ENCODE measurements at regions not wholly inside any gene's neighbourhood (a gene's known extent, or its start where the extent isn't known, plus 50 kb on each side); places are given as distances from the start of the nearest gene placed in this dataset.

DNA sequence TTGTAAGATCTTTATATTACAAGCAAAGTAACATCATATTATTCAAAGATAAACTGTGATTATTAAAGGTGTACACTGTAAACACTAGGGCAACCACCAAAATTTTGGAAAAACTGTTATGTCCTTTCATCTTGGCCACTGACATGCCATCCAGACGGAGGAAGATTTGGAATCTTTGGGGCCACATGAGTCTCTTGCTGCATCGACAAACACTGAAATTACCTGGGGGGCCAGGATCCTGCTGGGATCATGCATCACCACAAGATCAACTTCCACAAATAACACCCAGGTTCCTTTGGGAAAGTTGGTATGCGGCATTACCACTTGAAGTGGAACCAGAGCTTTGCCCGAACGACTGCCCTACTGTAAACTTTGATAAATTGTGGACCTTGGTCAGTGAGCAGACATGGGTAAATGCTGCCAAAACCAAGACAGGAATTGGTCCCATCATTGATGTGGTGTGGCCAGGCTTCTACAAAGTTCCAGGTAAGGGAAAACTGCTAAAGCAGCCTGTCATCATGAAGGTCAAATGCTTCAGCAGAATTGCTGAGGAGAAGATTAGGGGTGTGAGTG, 110.6 kb upstream of the UXS1 start:
- intact Hi-C loops (cut with DNase I; ENCODE audit: low total_unique reads): no loop called here

DNA sequence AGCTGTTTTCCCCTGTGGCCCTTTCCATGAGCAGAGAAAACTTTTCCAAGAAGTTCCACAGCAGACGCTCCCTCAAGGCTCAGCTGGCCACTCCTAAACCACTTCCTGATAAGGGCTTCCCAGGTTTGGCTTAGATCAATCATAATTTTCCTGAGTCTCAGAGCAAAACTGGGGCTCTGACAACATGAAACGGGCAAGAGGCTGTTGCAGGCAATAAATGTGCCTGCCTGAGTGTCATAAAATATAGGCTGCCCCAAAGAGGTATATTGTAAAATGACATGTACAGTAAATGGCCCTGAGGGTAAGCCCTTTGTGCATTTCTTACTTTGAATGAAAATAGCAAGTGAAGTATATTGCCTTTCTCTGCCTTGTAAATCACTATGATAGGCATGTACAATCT, 105.6 kb upstream of the UXS1 start:
- Histone ChIP-seq H3K4me3 (no peak overlapping the region), H3K27ac (no peak overlapping the region), H3K27me3 (no peaks in the 10 kb centered on the region), H3K4me1 (no peaks in the 10 kb centered on the region), H3K9me3 (no peaks in the 10 kb centered on the region), H3K36me3 (no peaks in the 10 kb centered on the region)
- TF ChIP-seq, protein P1, sequence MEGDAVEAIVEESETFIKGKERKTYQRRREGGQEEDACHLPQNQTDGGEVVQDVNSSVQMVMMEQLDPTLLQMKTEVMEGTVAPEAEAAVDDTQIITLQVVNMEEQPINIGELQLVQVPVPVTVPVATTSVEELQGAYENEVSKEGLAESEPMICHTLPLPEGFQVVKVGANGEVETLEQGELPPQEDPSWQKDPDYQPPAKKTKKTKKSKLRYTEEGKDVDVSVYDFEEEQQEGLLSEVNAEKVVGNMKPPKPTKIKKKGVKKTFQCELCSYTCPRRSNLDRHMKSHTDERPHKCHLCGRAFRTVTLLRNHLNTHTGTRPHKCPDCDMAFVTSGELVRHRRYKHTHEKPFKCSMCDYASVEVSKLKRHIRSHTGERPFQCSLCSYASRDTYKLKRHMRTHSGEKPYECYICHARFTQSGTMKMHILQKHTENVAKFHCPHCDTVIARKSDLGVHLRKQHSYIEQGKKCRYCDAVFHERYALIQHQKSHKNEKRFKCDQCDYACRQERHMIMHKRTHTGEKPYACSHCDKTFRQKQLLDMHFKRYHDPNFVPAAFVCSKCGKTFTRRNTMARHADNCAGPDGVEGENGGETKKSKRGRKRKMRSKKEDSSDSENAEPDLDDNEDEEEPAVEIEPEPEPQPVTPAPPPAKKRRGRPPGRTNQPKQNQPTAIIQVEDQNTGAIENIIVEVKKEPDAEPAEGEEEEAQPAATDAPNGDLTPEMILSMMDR (IDR thresholded peaks at IDR 0.05): no peak
- TF ChIP-seq POLR2AphosphoS5 (IDR thresholded peaks at IDR 0.05) (no peak), POLR2A (IDR thresholded peaks at IDR 0.05) (no peak)
- no peak for DNase-seq (ENCODE audit: low spot score in 2 of 2)
- intact Hi-C loops (cut with DNase I; ENCODE audit: low total_unique reads): no loop called here

More for the DNA sequence above, 110.6 kb upstream of the UXS1 start:
- DNase-seq (ENCODE audit: low spot score in 2 of 2): no peak
- no peak overlapping the region for H3K4me3 ChIP-seq
- no peaks in the 10 kb centered on the region for H3K36me3 ChIP-seq
- no peaks in the 10 kb centered on the region for H3K4me1 ChIP-seq
- no peaks in the 10 kb centered on the region for H3K9me3 ChIP-seq
- TF ChIP-seq POLR2AphosphoS5 (IDR thresholded peaks at IDR 0.05) (no peak), POLR2A (IDR thresholded peaks at IDR 0.05) (no peak)
- TF ChIP-seq, protein P1 (IDR thresholded peaks at IDR 0.05): no peak
- H3K27me3 ChIP-seq: no peaks in the 10 kb centered on the region
- H3K27ac ChIP-seq: no peak overlapping the region

DNA sequence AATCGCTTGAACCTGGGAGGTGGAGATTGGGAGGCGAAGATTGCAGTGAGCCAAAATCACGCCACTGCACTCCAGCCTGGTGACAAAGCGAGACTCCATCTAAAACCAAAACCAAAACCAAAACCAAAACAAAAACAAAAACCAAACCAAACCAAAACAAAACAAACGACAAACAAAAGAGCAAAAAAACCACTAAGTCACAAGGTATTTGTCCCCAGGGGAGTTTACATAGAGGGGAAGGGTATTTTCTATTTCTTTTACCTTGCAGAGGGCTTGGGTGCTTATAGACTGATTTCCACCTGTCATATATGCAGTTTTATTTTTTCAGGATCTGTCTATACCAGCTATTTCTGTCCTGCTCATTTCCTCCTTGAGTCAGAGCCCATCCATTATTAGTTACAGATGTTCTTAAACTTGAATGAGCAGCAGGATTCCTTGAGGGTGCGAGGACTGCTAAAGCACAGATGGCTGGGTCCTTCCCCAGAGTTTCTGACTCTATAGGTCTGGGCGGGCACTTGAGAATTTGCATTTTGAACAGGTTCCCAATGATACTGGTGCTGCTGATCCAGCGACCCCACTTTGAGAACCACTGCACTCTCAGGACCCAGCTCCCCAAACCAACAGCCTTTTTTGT, 102.2 kb upstream of the UXS1 start:
- DNase-seq (ENCODE audit: low spot score in 2 of 2): no peak
- H3K27ac ChIP-seq: no peak overlapping the region
- no peaks in the 10 kb centered on the region for H3K4me1 ChIP-seq
- H3K4me3 ChIP-seq: no peak overlapping the region
- TF ChIP-seq POLR2A (IDR thresholded peaks at IDR 0.05) (no peak), POLR2AphosphoS5 (IDR thresholded peaks at IDR 0.05) (no peak)
- TF ChIP-seq, protein P1 (IDR thresholded peaks at IDR 0.05): no peak
- intact Hi-C loops (cut with DNase I; ENCODE audit: low total_unique reads): no loop called here
- H3K9me3 ChIP-seq: no peaks in the 10 kb centered on the region
- H3K36me3 ChIP-seq: no peaks in the 10 kb centered on the region
- H3K27me3 ChIP-seq: no peaks in the 10 kb centered on the region

DNA sequence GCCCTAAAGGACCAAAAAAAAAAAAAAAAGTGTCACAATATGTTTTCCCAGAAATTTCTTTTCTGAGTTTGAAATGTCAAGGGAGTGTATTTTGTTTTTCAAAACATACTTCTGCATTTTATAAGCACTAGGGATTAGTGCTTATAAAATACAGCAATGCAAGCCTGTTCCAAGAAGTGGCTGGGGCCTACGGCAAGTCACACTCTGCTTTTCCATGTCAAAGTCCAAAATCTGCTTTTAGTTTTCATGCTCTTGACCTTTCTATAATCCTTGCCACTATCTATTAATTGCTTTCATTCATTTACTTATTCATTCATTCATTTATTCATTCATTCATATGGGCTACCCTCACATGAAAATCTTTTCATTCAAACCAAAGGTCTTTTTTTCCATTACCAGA, 100.1 kb upstream of the UXS1 start:
- TF ChIP-seq, protein P1 (IDR thresholded peaks at IDR 0.05): no peak
- TF ChIP-seq POLR2AphosphoS5 (IDR thresholded peaks at IDR 0.05) (no peak), POLR2A (IDR thresholded peaks at IDR 0.05) (no peak)
- intact Hi-C loops (cut with DNase I; ENCODE audit: low total_unique reads): no loop called here

DNA sequence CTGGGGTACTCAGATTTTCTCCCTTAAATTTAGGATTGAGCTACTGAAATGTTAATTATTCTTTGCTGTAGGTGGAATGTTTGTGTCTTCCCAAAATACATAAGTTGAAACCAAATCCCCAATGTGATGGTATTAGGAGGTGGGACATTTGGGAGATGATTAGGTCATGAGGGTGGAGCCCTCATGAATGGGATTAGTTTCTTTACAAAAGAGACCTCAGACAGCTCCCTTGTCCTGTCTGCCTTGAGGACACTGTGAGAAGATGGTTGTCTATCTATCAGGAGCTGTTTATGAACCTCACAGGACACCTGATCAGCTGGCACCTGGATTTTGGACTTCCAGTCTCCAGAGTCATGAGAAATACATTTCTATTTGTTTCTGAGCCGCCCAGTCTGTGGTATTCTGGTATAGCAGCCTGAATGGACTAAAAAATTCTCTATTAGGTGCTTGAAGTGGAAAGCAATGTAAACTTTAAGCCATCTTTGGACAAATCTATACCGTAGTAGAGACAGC, 99.2 kb upstream of the UXS1 start:
- no peak for DNase-seq (ENCODE audit: low spot score in 2 of 2)

More for the DNA sequence above, 100.1 kb upstream of the UXS1 start:
- Histone ChIP-seq H3K27me3 (no peaks in the 10 kb centered on the region), H3K27ac (no peak overlapping the region), H3K9me3 (no peaks in the 10 kb centered on the region), H3K4me3 (no peak overlapping the region), H3K4me1 (no peaks in the 10 kb centered on the region), H3K36me3 (no peaks in the 10 kb centered on the region)
- DNase-seq (ENCODE audit: low spot score in 2 of 2): no peak

More for the DNA sequence above, 99.2 kb upstream of the UXS1 start:
- no peak overlapping the region for H3K27ac ChIP-seq
- no peak overlapping the region for H3K4me3 ChIP-seq
- H3K9me3 ChIP-seq: no peaks in the 10 kb centered on the region
- no peaks in the 10 kb centered on the region for H3K27me3 ChIP-seq
- H3K4me1 ChIP-seq: no peaks in the 10 kb centered on the region
- no peak for TF ChIP-seq POLR2AphosphoS5 (IDR thresholded peaks at IDR 0.05)
- TF ChIP-seq, protein P1 (IDR thresholded peaks at IDR 0.05): no peak
- TF ChIP-seq POLR2A (IDR thresholded peaks at IDR 0.05): no peak
- intact Hi-C loops (cut with DNase I; ENCODE audit: low total_unique reads): no loop called here
- no peaks in the 10 kb centered on the region for H3K36me3 ChIP-seq
